ENCODE measurements at regions not wholly inside any gene's neighbourhood (a gene's known extent, or its start where the extent isn't known, plus 50 kb on each side); places are given as distances from the start of the nearest gene placed in this dataset.

DNA sequence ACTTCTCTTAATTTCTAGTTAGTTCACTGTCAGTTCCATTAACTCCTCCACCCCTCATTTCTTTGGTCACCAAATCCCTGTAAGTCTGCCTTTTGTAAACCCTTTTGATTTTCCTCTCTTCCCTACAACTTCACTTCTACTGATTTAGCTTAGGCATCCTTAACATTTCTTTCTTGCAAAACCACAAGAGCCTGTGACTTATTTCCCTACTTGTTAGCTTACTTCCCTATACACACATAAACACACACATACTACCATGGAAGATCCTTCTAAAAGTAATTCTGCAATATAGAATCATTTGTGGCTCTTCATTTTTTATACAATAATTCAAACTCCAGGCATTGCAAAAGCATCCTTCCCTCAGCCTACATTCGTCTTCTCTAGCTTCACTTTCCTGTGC, 494.3 kb upstream of the USP15 start:
- H3K27me3 ChIP-seq (ENCODE audit: insufficient read depth, low read depth) = no peaks in the 10 kb centered on the region
- no peak overlapping the region for H2AFZ ChIP-seq
- intact Hi-C loops (cut with micrococcal nuclease; ENCODE audit: unreplicated experiment) = no loop called here
- H3K27ac ChIP-seq = no peak overlapping the region
- no peak for TF ChIP-seq EZH2 (IDR thresholded peaks at IDR 0.05; ENCODE audit: low read depth)
- TF ChIP-seq, protein P1, sequence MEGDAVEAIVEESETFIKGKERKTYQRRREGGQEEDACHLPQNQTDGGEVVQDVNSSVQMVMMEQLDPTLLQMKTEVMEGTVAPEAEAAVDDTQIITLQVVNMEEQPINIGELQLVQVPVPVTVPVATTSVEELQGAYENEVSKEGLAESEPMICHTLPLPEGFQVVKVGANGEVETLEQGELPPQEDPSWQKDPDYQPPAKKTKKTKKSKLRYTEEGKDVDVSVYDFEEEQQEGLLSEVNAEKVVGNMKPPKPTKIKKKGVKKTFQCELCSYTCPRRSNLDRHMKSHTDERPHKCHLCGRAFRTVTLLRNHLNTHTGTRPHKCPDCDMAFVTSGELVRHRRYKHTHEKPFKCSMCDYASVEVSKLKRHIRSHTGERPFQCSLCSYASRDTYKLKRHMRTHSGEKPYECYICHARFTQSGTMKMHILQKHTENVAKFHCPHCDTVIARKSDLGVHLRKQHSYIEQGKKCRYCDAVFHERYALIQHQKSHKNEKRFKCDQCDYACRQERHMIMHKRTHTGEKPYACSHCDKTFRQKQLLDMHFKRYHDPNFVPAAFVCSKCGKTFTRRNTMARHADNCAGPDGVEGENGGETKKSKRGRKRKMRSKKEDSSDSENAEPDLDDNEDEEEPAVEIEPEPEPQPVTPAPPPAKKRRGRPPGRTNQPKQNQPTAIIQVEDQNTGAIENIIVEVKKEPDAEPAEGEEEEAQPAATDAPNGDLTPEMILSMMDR (conservative IDR thresholded peaks at IDR 0.05) = no peak
- no peaks in the 10 kb centered on the region for H3K4me1 ChIP-seq (replicated peaks; ENCODE audit: insufficient read depth)
- H3K79me2 ChIP-seq (ENCODE audit: low read depth) = no peaks in the 10 kb centered on the region
- 0 out of 2 replicates have a peak, but pooled peaks cover 4% of the 10 kb centered on the region for H3K9me2 ChIP-seq (ENCODE audit: insufficient read depth)
- H3K4me3 ChIP-seq = no peak overlapping the region
- H3K9me3 ChIP-seq (ENCODE audit: insufficient read depth, low read depth) = no peaks in the 10 kb centered on the region
- no peaks in the 10 kb centered on the region for H3K36me3 ChIP-seq (ENCODE audit: low read depth)
- DNase-seq = no peak
- no peaks in the 10 kb centered on the region for H3F3A ChIP-seq (ENCODE audit: insufficient read depth, low read depth)
- CTCF ChIA-PET = no interaction called here
- BruUV-seq (replicated peaks) = no TSS peak
- no peaks in the 10 kb centered on the region for H4K20me1 ChIP-seq (ENCODE audit: insufficient read depth)
- no peak overlapping the region for H3K4me2 ChIP-seq
- POLR2A ChIA-PET (ENCODE audit: unreplicated experiment) = no interaction called here

DNA sequence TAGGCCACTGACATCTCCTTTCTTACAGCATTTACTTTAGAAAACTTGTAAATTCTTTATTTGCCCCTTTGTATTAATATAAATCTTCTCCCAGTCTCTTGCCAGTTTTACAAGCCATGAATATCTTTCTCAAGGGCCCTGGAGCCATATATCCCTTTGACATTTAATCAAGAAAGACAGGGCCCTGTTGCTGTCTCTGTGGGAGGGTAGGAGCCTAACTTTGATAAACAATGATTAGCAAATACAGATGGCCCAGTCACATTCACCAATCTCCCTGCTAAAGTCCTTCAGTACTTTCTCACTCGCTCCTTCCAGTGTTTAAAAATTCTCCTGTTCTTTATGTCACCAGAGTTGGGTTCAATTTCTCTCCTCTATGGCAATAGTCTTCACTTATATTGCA, 479.8 kb upstream of the USP15 start:
- ChIA-PET CTCF (no interaction called here), POLR2A (ENCODE audit: unreplicated experiment) (no interaction called here)
- DNase-seq = no peak
- Histone ChIP-seq H3K4me2 (no peak overlapping the region), H3K4me3 (no peak overlapping the region), H3F3A (ENCODE audit: insufficient read depth, low read depth) (no peaks in the 10 kb centered on the region), H2AFZ (no peak overlapping the region; the same call in 1 of the 2 replicates), H3K9me2 (ENCODE audit: insufficient read depth) (no peaks in the 10 kb centered on the region), H3K27ac (no peak overlapping the region), H3K27me3 (ENCODE audit: insufficient read depth, low read depth) (no peaks in the 10 kb centered on the region), H3K36me3 (ENCODE audit: low read depth) (no peaks in the 10 kb centered on the region), H3K9me3 (ENCODE audit: insufficient read depth, low read depth) (no peaks in the 10 kb centered on the region), H3K4me1 (replicated peaks; ENCODE audit: insufficient read depth) (no peaks in the 10 kb centered on the region), H3K79me2 (ENCODE audit: low read depth) (no peaks in the 10 kb centered on the region), H4K20me1 (ENCODE audit: insufficient read depth) (no peaks in the 10 kb centered on the region; the same call in 1 of the 2 replicates)
- no TSS peak for BruUV-seq (replicated peaks)
- intact Hi-C loops (cut with micrococcal nuclease; ENCODE audit: unreplicated experiment) = no loop called here
- TF ChIP-seq, protein P1 (conservative IDR thresholded peaks at IDR 0.05) = no peak
- no peak for TF ChIP-seq EZH2 (IDR thresholded peaks at IDR 0.05; ENCODE audit: low read depth)

DNA sequence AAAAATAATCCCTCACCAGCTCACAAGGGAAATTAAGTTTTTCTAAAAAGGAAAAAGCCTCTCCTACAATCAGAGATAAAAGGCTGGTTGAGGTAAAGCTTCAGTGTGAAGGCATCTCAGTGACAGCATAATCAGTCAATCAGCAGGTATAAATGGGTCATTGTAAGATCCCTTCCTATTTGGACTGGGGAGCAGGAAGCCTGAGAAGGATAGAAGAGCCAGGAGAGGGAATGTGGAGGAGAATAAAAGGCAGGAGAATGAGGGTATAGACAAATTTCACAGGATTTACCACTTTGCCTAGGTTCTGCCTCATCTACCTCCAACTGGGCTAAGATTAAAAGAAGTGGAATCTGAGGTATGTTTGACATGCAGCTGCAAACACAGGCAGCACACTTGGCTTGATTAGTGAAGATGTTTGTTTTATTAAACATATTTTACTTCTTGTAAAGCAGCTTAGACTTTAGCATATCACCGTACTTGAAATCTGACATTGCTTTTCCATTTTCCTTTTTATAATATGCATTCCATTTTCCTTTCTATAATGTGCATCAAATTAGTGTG, 479.1 kb upstream of the USP15 start:
- Histone ChIP-seq H3K4me1 (replicated peaks; ENCODE audit: insufficient read depth) (no peaks in the 10 kb centered on the region), H4K20me1 (ENCODE audit: insufficient read depth) (no peaks in the 10 kb centered on the region; the same call in 1 of the 2 replicates), H3K4me2 (no peak overlapping the region), H3K9me2 (ENCODE audit: insufficient read depth) (no peaks in the 10 kb centered on the region), H2AFZ (no peak overlapping the region; the same call in 1 of the 2 replicates), H3K79me2 (ENCODE audit: low read depth) (no peaks in the 10 kb centered on the region), H3K9me3 (ENCODE audit: insufficient read depth, low read depth) (no peaks in the 10 kb centered on the region), H3F3A (ENCODE audit: insufficient read depth, low read depth) (no peaks in the 10 kb centered on the region), H3K36me3 (ENCODE audit: low read depth) (no peaks in the 10 kb centered on the region), H3K27me3 (ENCODE audit: insufficient read depth, low read depth) (no peaks in the 10 kb centered on the region), H3K27ac (no peak overlapping the region), H3K4me3 (no peak overlapping the region)
- TF ChIP-seq, protein P1 (conservative IDR thresholded peaks at IDR 0.05) = no peak
- no peak for TF ChIP-seq EZH2 (IDR thresholded peaks at IDR 0.05; ENCODE audit: low read depth)
- intact Hi-C loops (cut with micrococcal nuclease; ENCODE audit: unreplicated experiment) = no loop called here
- ChIA-PET POLR2A (ENCODE audit: unreplicated experiment) (no interaction called here), CTCF (no interaction called here)
- BruUV-seq (replicated peaks) = no TSS peak
- no peak for DNase-seq
